MM.1S (cell line): ENCODE measurements at regions not wholly inside any gene's neighbourhood (a gene's known extent, or its start where the extent isn't known, plus 50 kb on each side); places are given as distances from the start of the nearest gene placed in this dataset.

ENCODE experiments used
- DNase-seq: peaks from one replicate; pipeline ENCODE4 v3.0.0-alpha.2; 2015
- H2AFZ ChIP-seq: fragments of 300-600 bp; sonication (generic); 2 replicates; pipeline ENCODE4 v1.6.0; 2016; ENCODE audit warnings: antibody characterized with exemption, low read length
- H3F3A ChIP-seq: fragments of 300-600 bp; sonication (generic); 2 replicates; pipeline ENCODE4 v1.6.1; 2016; ENCODE audit warnings: mild to moderate bottlenecking, antibody characterized with exemption, low read length, moderate library complexity, mixed read lengths; ENCODE audit not compliant: insufficient read depth
- H3K27ac ChIP-seq: fragments of 300-600 bp; sonication (generic); 2 replicates; pipeline ENCODE4 v1.5.1; 2016; ENCODE audit warnings: mild to moderate bottlenecking, low read length
- H3K27me3 ChIP-seq: fragments of 300-600 bp; sonication (generic); replicated peaks from 2 replicates; pipeline ENCODE4 v1.6.0; 2016; ENCODE audit warnings: low read length; ENCODE audit not compliant: insufficient read depth
- H3K36me3 ChIP-seq: fragments of 300-600 bp; sonication (generic); replicated peaks from 2 replicates; pipeline ENCODE4 v1.6.1; 2016; ENCODE audit warnings: mild to moderate bottlenecking, low read length, mixed read lengths; ENCODE audit not compliant: insufficient read depth
- H3K4me1 ChIP-seq: fragments of 300-600 bp; sonication (generic); 2 replicates; pipeline ENCODE4 v1.6.1; 2016; ENCODE audit warnings: low read length, mixed read lengths
- H3K4me2 ChIP-seq: fragments of 300-600 bp; sonication (generic); 2 replicates; pipeline ENCODE4 v1.6.0; 2016; ENCODE audit warnings: low read depth, low read length
- H3K4me3 ChIP-seq: fragments of 300-600 bp; sonication (generic); 2 replicates; pipeline ENCODE4 v1.5.1; 2016; ENCODE audit warnings: low read length, mixed read lengths
- H3K79me2 ChIP-seq: fragments of 300-600 bp; sonication (generic); 2 replicates; pipeline ENCODE4 v1.6.1; 2016; ENCODE audit warnings: mixed run types, low read length, mixed read lengths
- H3K9ac ChIP-seq: fragments of 300-600 bp; sonication (generic); 2 replicates; pipeline ENCODE4 v1.6.1; 2016; ENCODE audit warnings: low read length, mixed read lengths
- H3K9me2 ChIP-seq: fragments of 300-600 bp; sonication (generic); replicated peaks from 2 replicates; pipeline ENCODE4 v1.6.1; 2016; ENCODE audit warnings: mild to moderate bottlenecking, low read length, mixed read lengths; ENCODE audit not compliant: insufficient read depth
- H3K9me3 ChIP-seq: fragments of 300-600 bp; sonication (generic); replicated peaks from 2 replicates; pipeline ENCODE4 v1.6.1; 2016; ENCODE audit warnings: mild to moderate bottlenecking, low read length, mixed read lengths; ENCODE audit not compliant: insufficient read depth
- H4K20me1 ChIP-seq: fragments of 300-600 bp; sonication (generic); 2 replicates; pipeline ENCODE4 v1.6.1; 2016; ENCODE audit warnings: mild to moderate bottlenecking, low read length, moderate library complexity, mixed read lengths; ENCODE audit not compliant: insufficient read depth
- CTCF ChIP-seq: fragments of 300-600 bp; sonication (generic); IDR thresholded peaks from 2 replicates; pipeline ENCODE4 v1.5.1; 2016; ENCODE audit warnings: antibody characterized with exemption, low read length, mixed read lengths
- EZH2 ChIP-seq: fragments of 300-600 bp; sonication (generic); optimal IDR thresholded peaks from 2 replicates; pipeline ENCODE3; 2017; ENCODE audit warnings: low read depth, mild to moderate bottlenecking, antibody characterized with exemption, low read length, mixed read lengths
- EZH2phosphoT487 ChIP-seq: fragments of 300-600 bp; sonication (generic); IDR thresholded peaks from 2 replicates; pipeline ENCODE4 v1.6.1; 2018; ENCODE audit warnings: antibody characterized with exemption, low read length

GRCh38 chr18:73240899-73241298 is 373.1 kb upstream of the NETO1 start:
- Histone ChIP-seq H3K27ac (no peak overlapping the region), H3F3A (no peaks in the 10 kb centered on the region), H3K9me2 (no peaks in the 10 kb centered on the region), H3K79me2 (no peaks in the 10 kb centered on the region), H3K4me3 (no peak overlapping the region), H4K20me1 (no peaks in the 10 kb centered on the region), H3K27me3 (no peaks in the 10 kb centered on the region), H3K9me3 (no peaks in the 10 kb centered on the region), H3K4me2 (no peak overlapping the region), H3K36me3 (no peaks in the 10 kb centered on the region), H3K4me1 (no peaks in the 10 kb centered on the region), H2AFZ (no peak overlapping the region), H3K9ac (no peak overlapping the region)
- TF ChIP-seq EZH2 (no peak), EZH2phosphoT487 (no peak), CTCF (no peak)
- no peak for DNase-seq

GRCh38 chr18:73235921-73236320 is 368.1 kb upstream of the NETO1 start:
- Histone ChIP-seq H3K27ac (no peak overlapping the region), H3K79me2 (no peaks in the 10 kb centered on the region), H3K4me3 (no peak overlapping the region), H3K36me3 (no peaks in the 10 kb centered on the region), H3K4me1 (no peaks in the 10 kb centered on the region), H3K9ac (no peak overlapping the region), H3K9me3 (no peaks in the 10 kb centered on the region), H3F3A (no peaks in the 10 kb centered on the region), H3K4me2 (no peak overlapping the region), H2AFZ (no peak overlapping the region), H3K27me3 (no peaks in the 10 kb centered on the region), H3K9me2 (no peaks in the 10 kb centered on the region), H4K20me1 (no peaks in the 10 kb centered on the region)
- no peak for DNase-seq
- TF ChIP-seq EZH2 (no peak), EZH2phosphoT487 (no peak), CTCF (no peak)

- Histone ChIP-seq H3K9me3 (no peaks in the 10 kb centered on the region), H3K79me2 (no peaks in the 10 kb centered on the region), H3F3A (no peaks in the 10 kb centered on the region), H2AFZ (no peak overlapping the region), H3K4me3 (no peak overlapping the region), H3K9ac (no peak overlapping the region), H3K4me1 (no peaks in the 10 kb centered on the region), H3K27me3 (no peaks in the 10 kb centered on the region), H3K9me2 (no peaks in the 10 kb centered on the region), H3K4me2 (no peak overlapping the region), H3K36me3 (no peaks in the 10 kb centered on the region), H4K20me1 (no peaks in the 10 kb centered on the region), H3K27ac (no peak overlapping the region)
- peak; percentile 30 for DNase-seq
- TF ChIP-seq EZH2 (no peak), CTCF (no peak), EZH2phosphoT487 (no peak)
Observed at GRCh38 chr18:73235491-73235890, 367.7 kb upstream of the NETO1 start.
